Right lobe of liver (tissue), 6 donors: ENCODE measurements at regions not wholly inside any gene's neighbourhood (a gene's known extent, or its start where the extent isn't known, plus 50 kb on each side); places are given as distances from the start of the nearest gene placed in this dataset.

ENCODE experiments used
- ATAC-seq, 4 donors: fragments of 200-7000 bp; cut with Tn5 transposase; one replicate each; pipeline ENCODE4 v1.9.1; 2020; ENCODE audit warnings: mild to moderate bottlenecking in 4 of 4, moderate library complexity in 4 of 4
- DNase-seq, 3 donors: peaks; one replicate each; pipeline ENCODE4 v3.0.0-alpha.2; 2020
- H3K27ac ChIP-seq, 3 donors: fragments of 200-600 bp; one replicate each; pipeline ENCODE4 v1.8.0; 2022
- H3K27me3 ChIP-seq, 2 donors: fragments of 200-600 bp; one replicate each; pipeline ENCODE4 v1.8.0; 2022
- H3K36me3 ChIP-seq, 4 donors: fragments of 200-600 bp; sonication (generic) in 1 of 4; one replicate each; pipeline versions ENCODE4 v1.5.1 to v1.8.0; 2017 to 2022; ENCODE audit warnings: control low read depth in 1 of 4
- H3K4me1 ChIP-seq, 4 donors: fragments of 200-600 bp; sonication (generic) in 1 of 4; one replicate each; pipeline versions ENCODE4 v1.5.1 to v1.8.0; 2017 to 2022; ENCODE audit warnings: control low read depth in 1 of 4
- H3K4me3 ChIP-seq, 3 donors: fragments of 200-600 bp; one replicate each; pipeline ENCODE4 v1.8.0; 2022
- H3K9me3 ChIP-seq, 4 donors: fragments of 200-600 bp; sonication (generic) in 1 of 4; one replicate each; pipeline versions ENCODE4 v1.5.1 to v1.8.0; 2017 to 2022; ENCODE audit warnings: control low read depth in 1 of 4
- POLR2A ChIP-seq: fragments of 450-650 bp; IDR thresholded peaks from one replicate; pipeline ENCODE4 v1.6.1; 2017; ENCODE audit warnings: antibody characterized with exemption, mild to moderate bottlenecking
- WGBS: methylation state at CpG from one replicate; pipeline ENCODE4 v1.1.6; 2018; ENCODE audit warnings: low coverage, low lambda C conversion rate; ENCODE audit not compliant: insufficient coverage; ENCODE audit errors: missing lambda C conversion rate; 5-methylcytosine and 5-hydroxymethylcytosine counted together
- intact Hi-C, 2 donors: fragments of 100-400 bp; cut with DNase I; formaldehyde crosslinking; loops; one replicate each; pipeline versions ENCODE4 v1.11.2 to v1.14.1; 2022
- TF ChIP-seq, protein P1 (sequence below), 4 donors: fragments of 200-600 bp in 3 of 4; fragments of 450-650 bp in 1 of 4; IDR thresholded peaks; one replicate each; pipeline versions ENCODE4 v1.5.1 to v1.8.0; 2016 to 2022; ENCODE audit warnings: antibody characterized with exemption in 4 of 4, mild to moderate bottlenecking in 2 of 4
- donor health status: DM: no; HTN: yes; CAD: no.
- donor health status: DM: no; HTN: no; CAD: no.
- donor health status: DM: no; HTN: no; CAD: no.
- donor health status: DM: no; HTN: yes; CAD: no.
- donor health status: DM: no; HTN: yes; CAD: no.

DNA sequence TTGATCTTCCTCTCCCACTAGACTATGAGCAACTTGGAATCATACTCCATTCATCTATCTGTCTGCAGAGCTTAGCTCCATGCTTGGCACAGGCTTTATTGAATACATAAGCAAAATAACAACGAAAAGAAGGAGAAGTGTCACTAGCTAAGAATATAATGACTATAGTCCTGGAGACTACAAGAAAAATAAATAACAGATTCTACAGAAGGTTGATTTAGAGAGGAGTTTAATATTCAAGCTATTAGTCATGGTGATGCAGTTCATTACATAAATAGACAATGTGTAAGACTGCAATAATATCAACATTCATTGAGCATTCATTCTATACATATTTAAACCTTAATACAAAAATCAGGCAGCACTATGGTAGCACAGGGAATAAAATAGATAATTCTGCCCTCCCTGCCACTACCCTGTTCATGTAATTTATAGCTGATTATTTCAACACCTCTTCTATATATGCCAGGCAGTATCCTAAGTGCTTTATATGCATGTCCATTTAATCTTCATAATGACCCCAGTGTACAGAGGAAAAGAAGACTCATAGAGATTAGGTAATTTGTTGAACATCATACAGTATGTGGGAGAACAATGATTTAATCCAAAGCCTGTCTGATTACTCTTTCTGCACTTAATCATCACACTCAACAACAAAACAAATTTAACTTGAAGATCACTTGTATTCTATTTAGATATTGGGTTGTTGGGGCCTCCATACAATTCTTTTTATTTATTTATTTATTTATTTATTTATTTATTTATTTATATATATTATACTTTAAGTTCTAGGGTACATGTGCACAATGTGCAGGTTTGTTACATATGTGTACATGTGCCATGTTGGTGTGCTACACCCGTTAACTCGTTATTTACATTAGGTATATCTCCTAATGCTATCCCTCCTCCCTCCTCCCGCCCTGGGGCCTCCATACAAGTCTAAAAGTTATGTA lies 165.3 kb downstream of the RNF152 start:
- ATAC-seq (peak in 1 of 4 donors; percentile 46), DNase-seq (no peak)
- Histone ChIP-seq H3K4me1 (peaks cover 0 to 4% (median under 1%) of the 10 kb centered on the region in 4 donors), H3K27me3 (no peaks in the 10 kb centered on the region), H3K9me3 (no peaks in the 10 kb centered on the region), H3K36me3 (no peaks in the 10 kb centered on the region), H3K27ac (no peak overlapping the region), H3K4me3 (no peak overlapping the region)
- 78% methylated on average over 4 of the region's 4 CpGs for WGBS
- intact Hi-C loops: no loop called here
- no peak for TF ChIP-seq POLR2A
- TF ChIP-seq, protein P1, sequence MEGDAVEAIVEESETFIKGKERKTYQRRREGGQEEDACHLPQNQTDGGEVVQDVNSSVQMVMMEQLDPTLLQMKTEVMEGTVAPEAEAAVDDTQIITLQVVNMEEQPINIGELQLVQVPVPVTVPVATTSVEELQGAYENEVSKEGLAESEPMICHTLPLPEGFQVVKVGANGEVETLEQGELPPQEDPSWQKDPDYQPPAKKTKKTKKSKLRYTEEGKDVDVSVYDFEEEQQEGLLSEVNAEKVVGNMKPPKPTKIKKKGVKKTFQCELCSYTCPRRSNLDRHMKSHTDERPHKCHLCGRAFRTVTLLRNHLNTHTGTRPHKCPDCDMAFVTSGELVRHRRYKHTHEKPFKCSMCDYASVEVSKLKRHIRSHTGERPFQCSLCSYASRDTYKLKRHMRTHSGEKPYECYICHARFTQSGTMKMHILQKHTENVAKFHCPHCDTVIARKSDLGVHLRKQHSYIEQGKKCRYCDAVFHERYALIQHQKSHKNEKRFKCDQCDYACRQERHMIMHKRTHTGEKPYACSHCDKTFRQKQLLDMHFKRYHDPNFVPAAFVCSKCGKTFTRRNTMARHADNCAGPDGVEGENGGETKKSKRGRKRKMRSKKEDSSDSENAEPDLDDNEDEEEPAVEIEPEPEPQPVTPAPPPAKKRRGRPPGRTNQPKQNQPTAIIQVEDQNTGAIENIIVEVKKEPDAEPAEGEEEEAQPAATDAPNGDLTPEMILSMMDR (IDR thresholded peaks at IDR 0.05): no peak

DNA sequence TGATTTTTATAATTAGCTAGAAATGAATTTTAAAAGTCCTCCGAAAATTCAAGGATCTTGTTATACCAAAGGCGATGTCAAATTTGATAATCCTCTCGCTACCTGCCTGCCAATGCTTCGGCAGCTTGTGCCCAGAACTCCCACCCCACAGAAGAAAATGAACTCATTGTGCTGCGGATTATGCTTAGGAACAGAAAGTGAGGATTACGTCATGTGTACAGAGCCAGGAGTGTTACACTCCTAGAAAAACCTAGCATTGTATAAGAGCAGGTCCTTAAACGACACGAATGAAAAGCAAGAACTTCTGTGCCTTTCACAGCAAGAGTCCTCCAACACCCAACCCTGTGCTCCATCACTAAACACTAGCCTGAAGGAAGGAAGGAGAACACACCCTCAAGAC lies 168.3 kb downstream of the RNF152 start:
- intact Hi-C loops: no loop called here
- Histone ChIP-seq H3K27ac (no peak overlapping the region), H3K4me1 (peaks cover 0 to 5% (median 0%) of the 10 kb centered on the region in 4 donors), H3K4me3 (no peak overlapping the region), H3K36me3 (no peaks in the 10 kb centered on the region), H3K9me3 (no peaks in the 10 kb centered on the region), H3K27me3 (no peaks in the 10 kb centered on the region)
- ATAC-seq (no peak), DNase-seq (no peak)
- 79% methylated on average over 7 of the region's 8 CpGs for WGBS
- TF ChIP-seq, protein P1 (IDR thresholded peaks at IDR 0.05): no peak
- no peak for TF ChIP-seq POLR2A

DNA sequence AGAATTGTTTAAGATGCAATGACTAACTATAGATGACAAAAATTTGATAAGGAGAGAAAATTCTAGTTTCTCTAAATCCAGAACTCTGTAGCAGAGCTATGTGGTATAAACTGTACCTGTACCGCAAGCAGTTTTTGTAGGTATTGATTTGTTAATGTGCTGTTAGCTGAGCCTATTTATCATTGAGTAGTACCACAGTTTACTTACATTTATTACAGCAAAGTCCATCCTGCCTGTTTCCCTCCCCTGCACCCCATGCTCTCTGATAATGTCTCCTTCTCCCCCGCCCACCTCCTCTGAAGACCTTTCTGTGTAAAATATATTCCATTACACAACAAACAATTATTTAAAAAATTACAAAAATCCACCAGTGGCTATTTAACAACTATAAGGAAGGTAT lies 170.6 kb downstream of the RNF152 start:
- Histone ChIP-seq H3K9me3 (no peaks in the 10 kb centered on the region), H3K27me3 (no peaks in the 10 kb centered on the region), H3K4me3 (no peak overlapping the region), H3K27ac (no peak overlapping the region), H3K36me3 (no peaks in the 10 kb centered on the region), H3K4me1 (peaks cover 0 to 5% (median 0%) of the 10 kb centered on the region in 4 donors)
- no peak for TF ChIP-seq POLR2A
- TF ChIP-seq, protein P1 (IDR thresholded peaks at IDR 0.05): no peak
- ATAC-seq (peak; percentile 61 to 84 (median 79)), DNase-seq (no peak)
- WGBS: 39% methylated on average over 2 of the region's 2 CpGs
- intact Hi-C loops: no loop called here

DNA sequence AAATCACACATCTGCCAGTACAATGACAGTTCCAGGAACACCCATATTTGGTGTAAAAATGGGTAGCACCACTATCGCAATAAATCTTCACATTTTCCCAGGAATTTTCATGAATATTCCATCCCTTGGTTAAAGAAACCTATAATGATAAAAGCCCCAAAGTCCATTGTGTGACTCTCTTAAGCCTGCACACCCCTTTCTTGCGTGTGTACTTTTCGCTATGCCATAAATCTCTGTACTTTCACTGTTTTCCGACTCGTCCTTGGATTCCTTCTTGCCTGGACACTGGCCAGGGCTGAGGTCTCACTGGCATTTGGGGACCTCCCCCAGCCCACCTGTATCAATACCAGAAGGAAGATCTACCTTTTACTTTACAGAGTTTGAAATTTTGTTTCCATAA lies 172.3 kb downstream of the RNF152 start:
- no peaks in the 10 kb centered on the region for H3K27me3 ChIP-seq
- intact Hi-C loops: no loop called here
- no peak overlapping the region for H3K4me3 ChIP-seq
- TF ChIP-seq, protein P1 (IDR thresholded peaks at IDR 0.05): no peak
- TF ChIP-seq POLR2A: no peak
- WGBS: 94% methylated on average over 5 of the region's 5 CpGs
- peaks cover 0 to 5% (median 0%) of the 10 kb centered on the region in 4 donors for H3K4me1 ChIP-seq
- no peaks in the 10 kb centered on the region for H3K9me3 ChIP-seq
- no peaks in the 10 kb centered on the region for H3K36me3 ChIP-seq
- DNase-seq (no peak), ATAC-seq (no peak)
- no peak overlapping the region for H3K27ac ChIP-seq
